Amniotic epithelial cell (primary cell): ENCODE measurements at regions not wholly inside any gene's neighbourhood (a gene's known extent, or its start where the extent isn't known, plus 50 kb on each side); places are given as distances from the start of the nearest gene placed in this dataset.

Experiments
- DNase-seq: peaks from one replicate; pipeline ENCODE4 v3.0.0-alpha.2; 2010; ENCODE audit warnings: low read depth

GRCh38 chr1:42034426-42034825 is 115.7 kb upstream of the HIVEP3 start:
- DNase-seq: no peak

GRCh38 chr1:42033629-42034028 is 114.9 kb upstream of the HIVEP3 start:
- no peak for DNase-seq

- no peak for DNase-seq
Measured at GRCh38 chr1:42017730-42018129, 99.0 kb upstream of the HIVEP3 start.

GRCh38 chr1:42017259-42017658 is 98.5 kb upstream of the HIVEP3 start:
- no peak for DNase-seq

DNA sequence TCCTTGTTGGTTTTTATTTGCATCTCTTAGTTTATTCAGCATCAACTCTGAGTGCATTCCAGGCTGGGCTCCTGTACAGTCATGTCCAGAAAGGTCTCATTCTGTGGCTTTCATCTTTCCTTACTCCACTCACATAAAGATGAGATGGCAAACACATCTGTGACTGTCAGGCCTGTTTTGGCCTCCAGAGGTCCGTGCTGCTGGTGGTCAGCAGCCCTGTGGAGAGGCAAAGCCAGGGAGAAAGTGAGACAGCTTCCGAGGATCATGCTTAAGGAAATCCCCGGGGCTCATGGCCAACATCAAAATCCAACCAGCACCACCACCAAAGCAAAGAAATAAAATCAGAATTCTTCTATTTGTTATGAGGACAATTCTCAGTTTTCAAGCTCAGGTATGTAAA is 96.1 kb upstream of the HIVEP3 start:
- no peak for DNase-seq

GRCh38 chr1:42013881-42014470 is 95.3 kb upstream of the HIVEP3 start:
- DNase-seq: no peak

DNA sequence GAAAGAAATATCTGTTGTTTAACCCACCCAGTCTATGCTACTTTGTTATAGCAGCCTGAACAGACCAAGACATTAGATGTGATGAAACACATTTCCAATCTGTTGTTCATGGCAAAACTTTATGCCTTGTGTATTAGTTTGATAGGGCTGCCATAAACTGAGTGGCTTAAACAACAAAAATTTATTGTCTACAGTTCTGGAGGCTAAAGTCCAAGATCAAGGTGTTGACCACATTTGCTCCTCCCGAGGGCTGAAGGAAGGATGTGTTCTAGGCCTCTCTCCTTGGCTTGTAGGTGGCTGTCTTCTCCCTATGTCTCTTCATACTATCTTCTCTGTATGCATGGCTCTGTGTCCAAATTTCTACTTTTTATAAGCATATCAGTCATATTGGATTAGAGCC is 94.1 kb upstream of the HIVEP3 start:
- DNase-seq: no peak

- no peak for DNase-seq
Measured at GRCh38 chr1:42010381-42010780, 91.7 kb upstream of the HIVEP3 start.

GRCh38 chr1:42008264-42008663 is 89.5 kb upstream of the HIVEP3 start:
- DNase-seq: no peak

GRCh38 chr1:42006836-42007235 is 88.1 kb upstream of the HIVEP3 start:
- DNase-seq: peak; percentile 76

GRCh38 chr1:42006093-42006492 is 87.4 kb upstream of the HIVEP3 start:
- DNase-seq: no peak

DNA sequence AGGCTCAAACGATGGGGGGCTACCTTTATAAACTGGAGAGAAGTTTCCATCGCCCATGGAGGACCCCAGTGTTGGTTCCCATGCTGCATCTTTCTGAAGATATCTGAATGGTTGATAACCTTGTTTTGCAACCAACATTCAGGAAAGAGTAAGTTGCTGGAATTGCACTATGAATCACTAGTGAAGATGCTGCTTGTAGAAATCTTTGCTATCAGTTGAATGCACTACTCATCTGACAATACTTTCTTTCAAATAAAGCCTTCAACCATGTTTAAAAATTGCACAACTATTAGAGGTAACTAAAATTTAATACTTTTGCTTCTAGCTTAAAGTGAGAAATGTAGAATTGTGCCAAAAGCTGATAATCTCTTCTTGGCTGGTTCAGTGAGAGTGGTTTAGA is 86.8 kb upstream of the HIVEP3 start:
- peak; percentile 65 for DNase-seq

DNA sequence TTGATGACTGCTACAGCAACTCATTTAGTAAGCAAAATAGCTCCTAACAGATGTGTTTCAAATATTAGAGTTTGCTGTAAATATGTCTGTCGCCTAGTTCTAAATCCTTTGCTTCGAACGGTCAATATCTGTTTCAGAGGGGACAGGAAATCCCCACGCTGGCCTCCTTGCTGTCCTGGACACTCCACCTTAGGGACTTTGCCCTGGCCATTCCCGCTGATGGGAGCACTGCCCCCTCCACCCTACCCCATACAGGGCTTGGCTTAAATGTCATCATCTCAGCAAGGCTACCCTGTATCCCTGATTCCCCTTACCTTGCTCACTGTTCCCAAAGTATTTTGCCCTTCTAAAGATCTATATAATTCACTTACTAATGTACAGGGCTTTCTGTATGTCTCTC is 86.1 kb upstream of the HIVEP3 start:
- no peak for DNase-seq

DNA sequence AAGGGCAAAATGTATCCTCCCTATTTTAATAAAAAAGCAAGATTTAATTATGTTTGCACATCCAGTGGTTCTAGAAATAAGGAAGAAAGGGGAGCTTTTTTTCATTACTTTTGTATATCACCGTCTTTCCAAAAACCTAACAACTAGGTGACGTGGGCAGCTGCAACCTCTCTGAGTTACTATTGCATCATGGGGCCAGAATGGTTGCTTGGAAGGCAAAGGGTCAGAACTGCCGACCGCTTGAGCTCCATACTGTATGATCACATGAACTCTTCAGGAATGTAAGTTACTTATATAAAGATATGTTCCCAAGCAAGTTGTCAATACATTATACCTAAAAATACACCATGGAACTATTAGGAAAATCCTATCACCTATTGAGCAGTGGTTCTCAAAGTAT is 85.6 kb upstream of the HIVEP3 start:
- DNase-seq: no peak

GRCh38 chr1:42003433-42003832 is 84.7 kb upstream of the HIVEP3 start:
- DNase-seq: no peak

DNA sequence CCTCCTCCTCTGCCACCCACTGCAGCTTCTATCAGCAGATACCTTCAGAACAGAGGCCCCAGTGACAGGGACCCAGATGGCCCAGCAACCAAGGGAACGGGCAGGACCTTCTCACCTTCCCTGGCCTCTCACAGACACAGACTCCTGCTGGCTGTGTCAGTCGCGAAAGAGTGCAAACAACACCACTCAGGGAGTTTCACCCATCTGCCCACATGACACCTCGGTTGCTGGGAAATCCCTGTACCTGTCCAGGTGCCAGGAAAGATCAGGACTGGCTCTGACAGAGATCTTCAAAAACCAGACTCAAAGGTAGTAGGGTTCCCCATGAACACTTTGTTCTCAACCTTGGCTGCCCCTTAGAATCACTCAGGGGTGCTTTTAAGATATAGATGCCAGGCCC is 83.5 kb upstream of the HIVEP3 start:
- DNase-seq: no peak

GRCh38 chr1:42000766-42001165 is 82.0 kb upstream of the HIVEP3 start:
- DNase-seq: no peak

DNA sequence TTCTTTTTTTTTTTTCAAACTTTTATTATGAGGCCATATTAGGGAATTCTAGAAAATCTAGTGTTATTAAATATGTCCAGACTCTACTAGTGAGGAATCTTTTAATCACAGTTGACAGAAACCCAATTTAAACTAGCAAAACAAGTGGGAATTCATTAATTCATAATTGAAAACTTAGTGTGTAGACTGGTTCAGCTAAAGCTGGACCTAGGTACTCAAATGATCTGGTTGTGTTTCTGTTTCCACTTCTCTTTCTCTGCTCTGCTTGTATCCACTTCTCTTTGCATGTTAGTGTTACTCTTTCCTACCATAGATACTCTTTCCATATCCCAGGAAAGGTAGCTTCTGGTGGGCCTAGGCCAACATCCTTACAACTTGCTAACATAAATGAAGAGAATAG is 81.2 kb upstream of the HIVEP3 start:
- no peak for DNase-seq

- no peak for DNase-seq
Measured at GRCh38 chr1:41998250-41998649, 79.5 kb upstream of the HIVEP3 start.

GRCh38 chr1:41997153-41997552 is 78.4 kb upstream of the HIVEP3 start:
- no peak for DNase-seq

DNA sequence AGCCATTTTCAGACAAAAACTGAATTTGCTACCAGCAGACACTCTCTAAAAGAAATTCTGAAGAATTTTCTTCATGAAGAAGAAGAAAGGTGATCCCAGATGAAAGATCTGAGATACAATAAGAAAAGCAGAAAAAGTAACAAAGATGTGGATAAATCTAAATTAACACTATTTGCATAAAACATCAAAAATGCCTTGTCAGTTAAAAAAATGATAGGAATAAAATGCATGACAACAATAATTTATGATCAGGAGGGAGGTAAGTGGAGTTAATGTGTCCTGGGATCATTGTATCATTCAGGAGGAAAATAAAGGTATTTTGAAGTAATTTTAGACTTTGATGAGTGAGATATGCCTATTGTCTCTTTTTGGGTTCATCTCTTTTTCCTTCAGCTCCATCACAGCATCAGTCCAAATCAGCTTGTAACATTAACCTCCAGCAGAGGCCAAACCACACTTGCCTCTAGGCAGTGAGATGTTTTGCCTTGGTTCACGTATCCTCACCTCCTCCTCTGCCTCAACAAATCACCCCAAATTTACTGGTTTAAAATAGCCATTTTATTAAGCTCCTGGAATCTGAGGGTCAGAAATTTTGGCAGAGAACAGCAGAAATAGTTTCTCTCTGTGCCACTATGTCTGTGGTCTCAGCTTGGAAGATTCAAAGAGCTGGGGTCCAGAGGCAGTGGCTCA is 76.9 kb upstream of the HIVEP3 start:
- DNase-seq: no peak

DNA sequence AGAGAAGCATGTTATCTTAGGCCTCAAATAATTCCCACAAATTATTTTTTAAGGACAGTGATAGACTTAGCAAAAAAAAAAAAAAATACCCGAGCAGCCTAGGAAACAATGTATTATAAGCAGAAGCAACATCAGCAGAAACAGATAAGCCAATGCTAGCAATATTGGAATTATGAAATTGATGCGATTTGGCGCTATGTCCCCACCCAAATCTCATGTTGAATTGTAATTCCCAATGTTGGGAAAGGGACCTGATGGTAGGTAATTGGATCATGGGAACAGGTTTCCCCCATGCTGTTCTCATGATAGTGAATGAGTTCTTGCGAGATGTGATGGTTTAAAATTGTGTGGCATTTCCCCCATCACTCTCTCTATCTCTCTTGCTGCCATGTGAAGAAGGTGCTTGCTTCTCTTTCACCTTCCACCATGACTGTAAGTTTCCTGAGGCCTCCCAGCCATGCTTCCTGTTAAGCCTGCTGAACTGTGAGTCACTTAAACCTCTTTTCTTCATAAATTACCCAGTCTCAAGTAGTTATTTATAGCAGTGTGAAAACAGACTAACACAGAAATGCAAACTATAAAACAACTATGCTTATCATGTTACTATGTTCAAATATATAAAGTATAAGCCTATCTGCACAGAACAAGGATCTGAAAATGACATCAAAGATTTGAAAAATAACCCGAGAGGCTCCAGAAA is 75.6 kb upstream of the HIVEP3 start:
- DNase-seq: no peak

DNA sequence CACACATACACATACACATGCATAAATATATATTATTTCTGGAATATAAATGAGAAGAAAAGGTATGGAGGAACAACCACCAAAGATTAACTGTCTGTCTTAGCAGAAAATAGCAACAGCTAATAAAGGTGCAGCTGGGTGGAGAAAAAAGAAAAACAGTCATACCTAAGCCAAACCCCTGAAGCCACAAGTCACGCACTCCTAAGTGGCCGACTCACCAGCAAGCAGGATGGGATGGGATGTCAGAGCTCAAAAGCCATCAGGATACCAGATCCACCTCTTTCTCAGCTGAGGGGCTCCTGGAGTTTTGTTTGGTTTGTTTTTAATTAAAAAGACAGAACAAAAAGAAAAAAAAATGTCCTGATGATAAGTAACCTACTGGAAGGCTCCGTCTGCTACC is 64.7 kb upstream of the HIVEP3 start:
- no peak for DNase-seq

DNA sequence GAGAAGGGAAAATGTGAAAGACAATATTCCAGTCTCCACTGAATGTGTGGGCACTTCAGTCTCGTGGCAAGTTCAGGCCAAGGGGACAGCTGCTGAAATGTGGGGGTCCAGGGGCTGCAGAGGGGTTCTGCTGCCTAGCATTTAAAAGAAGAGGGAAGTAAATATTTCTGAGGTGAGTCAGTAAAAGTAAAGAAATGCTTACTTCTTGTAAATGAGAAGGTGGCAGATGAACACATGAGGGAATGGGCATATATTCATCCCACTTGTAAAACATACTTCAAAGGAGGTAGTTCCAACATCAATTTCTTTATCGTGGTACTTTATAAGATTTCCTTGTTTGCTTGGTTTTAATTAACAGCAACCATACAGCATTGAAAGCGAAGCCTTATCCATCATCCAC is 63.1 kb upstream of the HIVEP3 start:
- no peak for DNase-seq
